Endothelial cell of umbilical vein (primary cell): ENCODE measurements at regions not wholly inside any gene's neighbourhood (a gene's known extent, or its start where the extent isn't known, plus 50 kb on each side); places are given as distances from the start of the nearest gene placed in this dataset.

Source experiments
- BruUV-seq: library from RNA; stranded (reverse); fragments of 400-500 nt; replicated peaks from 2 replicates; lab custom pipeline; 2021; lab: Mats Ljungman, UMichigan
- CTCF ChIA-PET: fragments of 300-600, 350-600 bp; sonication (Branson Sonifier 250); formaldehyde crosslinking; loops from one replicate; lab custom pipeline; 2021; ENCODE audit warnings: antibody characterized with exemption, inconsistent platforms; lab: Charles Lee
- POLR2A ChIA-PET: fragments of 300-600, 350-600 bp; sonication (Branson Sonifier 250); formaldehyde crosslinking; loops from one replicate; lab custom pipeline; 2021; ENCODE audit warnings: antibody characterized with exemption, inconsistent platforms; lab: Charles Lee
- DNase-seq: peaks from one replicate; pipeline ENCODE4 v3.0.0-alpha.2; 2011; ENCODE audit warnings: low read depth, low spot score
- FAIRE-seq: peaks from 2 replicates; lab custom pipeline; 2011; peaks lifted over from hg19 to GRCh38; lab: Jason Lieb, UNC
- H2AFZ ChIP-seq: 2 replicates; pipeline ENCODE4 v1.6.0; 2012; ENCODE audit warnings: low read depth, low read length, control low read depth, inconsistent platforms
- H3K27ac ChIP-seq: 2 replicates; pipeline ENCODE4 v1.5.1; 2011; ENCODE audit warnings: low read depth, mild to moderate bottlenecking, control low read depth, low read length, moderate library complexity; ENCODE audit not compliant: insufficient read depth
- H3K27me3 ChIP-seq, 2 experiments: 2 replicates each; pipeline versions ENCODE4 v1.6.0 to v1.6.1; 2011; ENCODE audit warnings: low read length in 2 of 2, mixed read lengths in 1 of 2; ENCODE audit not compliant: control insufficient read depth in 2 of 2, insufficient read depth in 2 of 2
- H3K36me3 ChIP-seq, 2 experiments: 2 replicates in 1 of 2; 3 replicates in 1 of 2; pipeline ENCODE4 v1.5.1; 2011; ENCODE audit warnings: low read length in 2 of 2, mild to moderate bottlenecking in 1 of 2, moderate library complexity in 1 of 2; ENCODE audit not compliant: control insufficient read depth in 2 of 2, insufficient read depth in 2 of 2; ENCODE audit errors: extremely low read depth in 1 of 2
- H3K4me1 ChIP-seq: 3 replicates; pipeline ENCODE4 v1.5.1; 2011; ENCODE audit warnings: mild to moderate bottlenecking, low read length; ENCODE audit not compliant: control insufficient read depth, insufficient read depth; ENCODE audit errors: extremely low read depth
- H3K4me2 ChIP-seq: 2 replicates; pipeline ENCODE4 v1.6.1; 2011; ENCODE audit warnings: low read length, control low read depth, mixed read lengths; ENCODE audit not compliant: insufficient read depth
- H3K4me3 ChIP-seq, 3 experiments: fragments of 200-600 bp in 1 of 3; sonication (generic), shearing (Covaris generic) in 1 of 3; replicated peaks in 1 of 3; 2 replicates each; pipeline ENCODE4 v1.5.1; 2011 to 2016; ENCODE audit warnings: control low read depth in 3 of 3, low read length in 3 of 3, mild to moderate bottlenecking in 2 of 3, inconsistent platforms in 1 of 3, low read depth in 1 of 3, moderate library complexity in 1 of 3; ENCODE audit not compliant: insufficient read depth in 1 of 3
- H3K79me2 ChIP-seq: 2 replicates; pipeline ENCODE4 v1.6.0; 2012; ENCODE audit warnings: low read length, inconsistent platforms; ENCODE audit not compliant: control insufficient read depth, insufficient read depth
- H3K9ac ChIP-seq: replicated peaks from 2 replicates; pipeline ENCODE3; 2011; ENCODE audit warnings: low read length, control low read depth; ENCODE audit not compliant: insufficient read depth; ENCODE audit errors: extremely low read depth
- H3K9me1 ChIP-seq: replicated peaks from 3 replicates; pipeline ENCODE4 v1.6.0; 2011; ENCODE audit warnings: mild to moderate bottlenecking, low read length; ENCODE audit not compliant: control insufficient read depth, insufficient read depth; ENCODE audit errors: extremely low read depth
- H3K9me3 ChIP-seq: replicated peaks from 2 replicates; pipeline ENCODE4 v1.5.1; 2012; ENCODE audit warnings: low read length, inconsistent platforms; ENCODE audit not compliant: control insufficient read depth, insufficient read depth
- H4K20me1 ChIP-seq: replicated peaks from 2 replicates; pipeline ENCODE3; 2011; ENCODE audit warnings: mild to moderate bottlenecking, low read length; ENCODE audit not compliant: control insufficient read depth, insufficient read depth; ENCODE audit errors: extremely low read depth
- CTCF ChIP-seq, 2 donors: IDR thresholded peaks; 1 replicate in 1 of 2; 2 replicates in 1 of 2; pipeline ENCODE4 v1.5.1; 2011; ENCODE audit warnings: low read length in 2 of 2, mild to moderate bottlenecking in 2 of 2, moderate library complexity in 2 of 2, control low read depth in 1 of 2, inconsistent platforms in 1 of 2, low read depth in 1 of 2; ENCODE audit not compliant: insufficient read depth in 1 of 2; ENCODE audit errors: extremely low read depth in 1 of 2
- EZH2 ChIP-seq: IDR thresholded peaks from 2 replicates; pipeline ENCODE4 v1.6.1; 2012; ENCODE audit warnings: borderline replicate concordance, low read depth, mild to moderate bottlenecking, moderate library complexity, low read length, inconsistent platforms; ENCODE audit not compliant: severe bottlenecking
- FOS ChIP-seq: IDR thresholded peaks from 2 replicates; pipeline ENCODE4 v1.6.1; 2011; ENCODE audit warnings: mild to moderate bottlenecking, low read length, moderate library complexity, borderline replicate concordance; ENCODE audit not compliant: insufficient read depth
- GATA2 ChIP-seq: IDR thresholded peaks from 2 replicates; pipeline ENCODE4 v1.7.0; 2011; ENCODE audit warnings: low read depth, mild to moderate bottlenecking, moderate library complexity, mixed read lengths, low read length; ENCODE audit not compliant: insufficient read length, insufficient read depth
- JUN ChIP-seq: IDR thresholded peaks from 2 replicates; pipeline ENCODE4 v1.6.1; 2011; ENCODE audit warnings: borderline replicate concordance, low read depth; ENCODE audit not compliant: insufficient read length, insufficient read depth
- MAX ChIP-seq: IDR thresholded peaks from 2 replicates; pipeline ENCODE4 v1.6.1; 2011; ENCODE audit not compliant: insufficient read depth, insufficient read length
- MYC ChIP-seq: IDR thresholded peaks from one replicate; pipeline ENCODE4 v1.6.1; 2011; ENCODE audit warnings: mild to moderate bottlenecking, low read depth, low read length
- POLR2A ChIP-seq: IDR thresholded peaks from 2 replicates; pipeline ENCODE4 v1.6.1; 2012; ENCODE audit warnings: low read depth, mild to moderate bottlenecking, control low read depth, low read length
- POLR2AphosphoS5 ChIP-seq: IDR thresholded peaks from 2 replicates; pipeline ENCODE4 v1.6.1; 2012; ENCODE audit warnings: low read depth, mild to moderate bottlenecking, control low read depth, low read length, moderate library complexity; ENCODE audit not compliant: insufficient read depth
- dilution Hi-C: fragments of 300-500 bp; cut with MboI; formaldehyde crosslinking; loops from one replicate; pipeline ENCODE4 v1.15.0; 2019; ENCODE audit warnings: low sequenced_read_pairs; ENCODE audit not compliant: extremely low pct_ligation_motif_present
- intact Hi-C: fragments of 100-400 bp; cut with micrococcal nuclease; formaldehyde crosslinking; loops from one replicate; pipeline ENCODE4 v1.10.0; 2022

GRCh38 chrX:113892401-113892800 lies 691.5 kb upstream of the HTR2C start:
- DNase-seq (no peak), FAIRE-seq (no peak)
- Histone ChIP-seq H3K27ac (no peak overlapping the region), H3K4me2 (no peak overlapping the region), H2AFZ (no peak overlapping the region), H4K20me1 (no peaks in the 10 kb centered on the region), H3K9me3 (no peaks in the 10 kb centered on the region), H3K79me2 (no peaks in the 10 kb centered on the region), H3K4me3 (no peak overlapping the region), H3K27me3 (no peaks in the 10 kb centered on the region), H3K9me1 (no peaks in the 10 kb centered on the region), H3K4me1 (no peaks in the 10 kb centered on the region), H3K36me3 (no peaks in the 10 kb centered on the region), H3K9ac (no peak overlapping the region)
- CTCF ChIA-PET = no interaction called here
- TF ChIP-seq MYC (no peak), EZH2 (no peak), POLR2A (no peak)
- POLR2A ChIA-PET = no interaction called here
- no TSS peak for BruUV-seq
- dilution Hi-C loops (no loop called here), intact Hi-C loops (no loop called here)

DNA sequence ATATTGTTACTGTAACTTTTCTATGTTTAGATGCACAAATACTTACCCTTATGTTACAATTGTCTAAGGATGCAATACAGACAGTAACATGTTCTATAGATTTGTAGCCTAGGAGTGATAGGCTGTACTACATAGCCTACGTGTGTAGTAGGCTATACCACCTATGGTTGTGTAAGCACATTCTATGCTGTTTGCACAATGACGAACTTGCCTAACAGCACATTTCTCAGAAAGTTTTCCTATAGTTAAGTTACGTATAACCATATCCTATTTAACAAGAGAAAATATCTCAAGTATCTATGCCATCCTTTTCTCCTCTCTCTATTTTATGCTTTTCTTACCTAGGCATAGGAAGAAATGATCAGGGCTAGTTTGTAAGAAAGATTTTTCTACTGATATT lies 710.8 kb upstream of the HTR2C start:
- Histone ChIP-seq H3K4me1 (no peaks in the 10 kb centered on the region), H4K20me1 (no peaks in the 10 kb centered on the region)
- dilution Hi-C loops = no loop called here

More for the DNA sequence above, 710.8 kb upstream of the HTR2C start:
- TF ChIP-seq FOS = no peak
- TF ChIP-seq EZH2 = no peak
- no peak for TF ChIP-seq MYC
- no peak for TF ChIP-seq POLR2AphosphoS5
- no peak for TF ChIP-seq JUN
- no peak for TF ChIP-seq GATA2
- no peak for TF ChIP-seq CTCF (IDR thresholded peaks at IDR 0.05; ENCODE audit: extremely low read depth in 1 of 2, insufficient read depth in 1 of 2, low read depth in 1 of 2, low read length in 2 of 2)
- TF ChIP-seq POLR2A = no peak
- TF ChIP-seq MAX = no peak
- DNase-seq = no peak
- ChIA-PET CTCF (no interaction called here), POLR2A (no interaction called here)
- Histone ChIP-seq H3K4me2 (no peak overlapping the region), H3K9ac (no peak overlapping the region), H3K9me1 (no peaks in the 10 kb centered on the region), H3K27ac (no peak overlapping the region), H3K9me3 (no peaks in the 10 kb centered on the region), H3K79me2 (no peaks in the 10 kb centered on the region), H3K27me3 (no peaks in the 10 kb centered on the region), H2AFZ (no peak overlapping the region), H3K4me3 (no peak overlapping the region), H3K36me3 (no peaks in the 10 kb centered on the region)
- no peak for FAIRE-seq
- no TSS peak for BruUV-seq
- intact Hi-C loops = no loop called here
